ENCODE measurements at regions not wholly inside any gene's neighbourhood (a gene's known extent, or its start where the extent isn't known, plus 50 kb on each side); places are given as distances from the start of the nearest gene placed in this dataset.

- TF ChIP-seq, protein P1, sequence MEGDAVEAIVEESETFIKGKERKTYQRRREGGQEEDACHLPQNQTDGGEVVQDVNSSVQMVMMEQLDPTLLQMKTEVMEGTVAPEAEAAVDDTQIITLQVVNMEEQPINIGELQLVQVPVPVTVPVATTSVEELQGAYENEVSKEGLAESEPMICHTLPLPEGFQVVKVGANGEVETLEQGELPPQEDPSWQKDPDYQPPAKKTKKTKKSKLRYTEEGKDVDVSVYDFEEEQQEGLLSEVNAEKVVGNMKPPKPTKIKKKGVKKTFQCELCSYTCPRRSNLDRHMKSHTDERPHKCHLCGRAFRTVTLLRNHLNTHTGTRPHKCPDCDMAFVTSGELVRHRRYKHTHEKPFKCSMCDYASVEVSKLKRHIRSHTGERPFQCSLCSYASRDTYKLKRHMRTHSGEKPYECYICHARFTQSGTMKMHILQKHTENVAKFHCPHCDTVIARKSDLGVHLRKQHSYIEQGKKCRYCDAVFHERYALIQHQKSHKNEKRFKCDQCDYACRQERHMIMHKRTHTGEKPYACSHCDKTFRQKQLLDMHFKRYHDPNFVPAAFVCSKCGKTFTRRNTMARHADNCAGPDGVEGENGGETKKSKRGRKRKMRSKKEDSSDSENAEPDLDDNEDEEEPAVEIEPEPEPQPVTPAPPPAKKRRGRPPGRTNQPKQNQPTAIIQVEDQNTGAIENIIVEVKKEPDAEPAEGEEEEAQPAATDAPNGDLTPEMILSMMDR (IDR thresholded peaks at IDR 0.05) = no peak
- TF ChIP-seq POLR2A (IDR thresholded peaks at IDR 0.05) = no peak
Measured at GRCh38 chr4:111268769-111269414, 646.0 kb upstream of the PITX2 start.
